Heart right ventricle (tissue), 16 donors: ENCODE measurements at regions not wholly inside any gene's neighbourhood (a gene's known extent, or its start where the extent isn't known, plus 50 kb on each side); places are given as distances from the start of the nearest gene placed in this dataset.

Source experiments
- ATAC-seq, 8 donors: fragments of 200-7000 bp; cut with Tn5 transposase; one replicate each; pipeline ENCODE4 v1.9.1; 2020; ENCODE audit warnings: mild to moderate bottlenecking in 8 of 8, moderate library complexity in 8 of 8, moderate number of reproducible peaks in 1 of 8
- DNase-seq, 2 donors: peaks; one replicate each; pipeline ENCODE4 v3.0.0-alpha.2; 2020
- H3K27ac ChIP-seq, 10 donors: fragments of 200-600 bp; sonication (generic) in 2 of 10; one replicate each; pipeline versions ENCODE4 v1.5.0 to v1.8.0; 2020 to 2022; ENCODE audit warnings: mild to moderate bottlenecking in 3 of 10
- H3K27me3 ChIP-seq, 7 donors: fragments of 200-600 bp; one replicate each; pipeline ENCODE4 v1.8.0; 2021 to 2022; ENCODE audit warnings: mild to moderate bottlenecking in 2 of 7
- H3K36me3 ChIP-seq, 9 donors: fragments of 200-600 bp; sonication (generic) in 1 of 9; one replicate each; pipeline versions ENCODE4 v1.5.0 to v1.8.0; 2020 to 2022; ENCODE audit warnings: mild to moderate bottlenecking in 2 of 9
- H3K4me1 ChIP-seq, 9 donors: fragments of 200-600 bp; sonication (generic) in 1 of 9; one replicate each; pipeline versions ENCODE4 v1.5.0 to v1.8.0; 2020 to 2022; ENCODE audit warnings: mild to moderate bottlenecking in 4 of 9
- H3K4me3 ChIP-seq, 10 donors: fragments of 200-600 bp; sonication (generic) in 2 of 10; one replicate each; pipeline versions ENCODE4 v1.5.0 to v1.8.0; 2020 to 2022; ENCODE audit warnings: mild to moderate bottlenecking in 7 of 10, moderate library complexity in 2 of 10
- H3K9me3 ChIP-seq, 11 donors: fragments of 200-600 bp in 10 of 11; sonication (generic) in 2 of 11; one replicate each; pipeline versions ENCODE4 v1.5.0 to v1.8.0; 2013 to 2022; ENCODE audit warnings: mild to moderate bottlenecking in 2 of 11, control low read depth in 1 of 11, moderate library complexity in 1 of 11
- CTCF ChIP-seq, 9 donors: fragments of 200-600 bp; sonication (generic) in 2 of 9; IDR thresholded peaks; one replicate each; pipeline versions ENCODE4 v1.5.0 to v1.8.0; 2021 to 2022; ENCODE audit warnings: antibody characterized with exemption in 9 of 9, mild to moderate bottlenecking in 5 of 9, moderate library complexity in 1 of 9
- WGBS, 2 donors: extraction: QIAGEN DNeasy Blood & Tissue Kit; methylation state at CpG; one replicate each; pipeline ENCODE4 v1.1.7; 2013; ENCODE audit warnings: inconsistent platforms in 1 of 2; 5-methylcytosine and 5-hydroxymethylcytosine counted together
- intact Hi-C, 10 donors: fragments of 100-400 bp; cut with DNase I; formaldehyde crosslinking; loops; one replicate each; pipeline versions ENCODE4 v1.11.1 to v1.14.2; 2022
- donor health status: Arrhythmogenic right ventricular cardiomyopathy.
- donor health status: ischemic (EF 13 %, LVEDD 7.1; RV severe dilation, severe dysfunction).
- donor health status: healthy with polysubstance abuse.
- donor health status: DM: no; HTN: yes; CAD: no.
- donor health status: DM: no; HTN: no; CAD: no.
- donor health status: ischemic (EF 25% LVEDD 6.9; RV normal size, moderate dysfunction).
- donor health status: ischemic (EF 25% LVEDD 5.7; RV mildly dilated, moderate dysfunction).
- donor health status: healthy.
- donor health status: DM: yes; HTN: yes; CAD: no.
- donor health status: Ischemic cardiomyopathy.
- donor health status: ischemic (EF 35%, LVEDD 5.7; RV mildly dilated, moderate dysfunction).
- donor health status: nonischemic (EF 11% LVEDD 7.7; RV severe dilation, severe dysfunction).
- donor health status: DM: yes; HTN: yes; CAD: no.
- donor health status: PGD.
- donor health status: ischemic (EF 29% LVEDD 5.4; RV normal size, mild dysfunction).
- donor health status: nonischemic (EF 23%, LVEDD 6.1; RV moderate dilation, normal function).

- H3K4me1 ChIP-seq, result no peaks in the 10 kb centered on the region
- no peak for DNase-seq
- TF ChIP-seq CTCF (IDR thresholded peaks at IDR 0.05), result no peak
- H3K4me3 ChIP-seq, result no peak overlapping the region
- H3K9me3 ChIP-seq, result no peaks in the 10 kb centered on the region
- no peak overlapping the region for H3K27ac ChIP-seq
- 98 to 99% methylated on average over 6 of the region's 6 CpGs for WGBS, 2 donors
- ATAC-seq, result no peak
- H3K36me3 ChIP-seq, result no peaks in the 10 kb centered on the region
- intact Hi-C loops, result no loop called here
- no peaks in the 10 kb centered on the region for H3K27me3 ChIP-seq
Observed at GRCh38 chr6:21895555-21895954, 302.0 kb downstream of the SOX4 start.

GRCh38 chr6:21898107-21898796, 304.7 kb downstream of the SOX4 start:
- DNase-seq (no peak), ATAC-seq (no peak)
- no peak overlapping the region for H3K27ac ChIP-seq
- no peaks in the 10 kb centered on the region for H3K4me1 ChIP-seq
- H3K4me3 ChIP-seq, result no peak overlapping the region
- no peaks in the 10 kb centered on the region for H3K36me3 ChIP-seq
- intact Hi-C loops, result no loop called here
- WGBS, 2 donors, result 89 to 95% methylated on average over 5 of the region's 5 CpGs
- no peaks in the 10 kb centered on the region for H3K27me3 ChIP-seq
- TF ChIP-seq CTCF (IDR thresholded peaks at IDR 0.05), result no peak
- H3K9me3 ChIP-seq, result no peaks in the 10 kb centered on the region

- ATAC-seq (no peak), DNase-seq (no peak)
- H3K9me3 ChIP-seq, result no peaks in the 10 kb centered on the region
- H3K27me3 ChIP-seq, result no peaks in the 10 kb centered on the region
- H3K4me1 ChIP-seq, result no peaks in the 10 kb centered on the region
- H3K36me3 ChIP-seq, result no peaks in the 10 kb centered on the region
- H3K4me3 ChIP-seq, result no peak overlapping the region
- no peak for TF ChIP-seq CTCF (IDR thresholded peaks at IDR 0.05)
- H3K27ac ChIP-seq, result no peak overlapping the region
- intact Hi-C loops, result no loop called here
- WGBS, 2 donors, result 70 to 72% methylated on average over 6 of the region's 6 CpGs
Observed at GRCh38 chr6:21899708-21900107, 306.2 kb downstream of the SOX4 start.

GRCh38 chr6:21900730-21901129, 307.2 kb downstream of the SOX4 start:
- intact Hi-C loops, result no loop called here
- WGBS, 2 donors, result 76 to 80% methylated on average over 2 of the region's 2 CpGs
- Histone ChIP-seq H3K27me3 (no peaks in the 10 kb centered on the region), H3K4me3 (no peak overlapping the region), H3K4me1 (no peaks in the 10 kb centered on the region), H3K27ac (no peak overlapping the region), H3K9me3 (no peaks in the 10 kb centered on the region), H3K36me3 (no peaks in the 10 kb centered on the region)
- TF ChIP-seq CTCF (IDR thresholded peaks at IDR 0.05), result no peak
- DNase-seq, result no peak
- peak in 1 of 8 donors; percentile 42 for ATAC-seq
